ENCODE measurements at regions not wholly inside any gene's neighbourhood (a gene's known extent, or its start where the extent isn't known, plus 50 kb on each side); places are given as distances from the start of the nearest gene placed in this dataset.

- no peak overlapping the region for H3K27ac Mint-ChIP-seq
- H3K36me3 Mint-ChIP-seq, result no peaks in the 10 kb centered on the region
- H3K9me3 Mint-ChIP-seq, result no peaks in the 10 kb centered on the region
- H3K27me3 Mint-ChIP-seq (ENCODE audit: low read depth), result no peaks in the 10 kb centered on the region
- TF ChIP-seq CTCF (IDR thresholded peaks at IDR 0.05; ENCODE audit: unreplicated experiment), result no peak
- no peaks in the 10 kb centered on the region for H3K4me1 Mint-ChIP-seq
- no peak for DNase-seq (ENCODE audit: low spot score in 2 of 2, unreplicated experiment in 2 of 2)
- H3K4me3 Mint-ChIP-seq, result no peak overlapping the region
Observed at GRCh38 chr4:60926624-60927023, 273.5 kb upstream of the ADGRL3 start.

- Mint-ChIP-seq H3K27ac (no peak overlapping the region), H3K36me3 (no peaks in the 10 kb centered on the region), H3K4me1 (peaks cover 11% of the 10 kb centered on the region), H3K4me3 (no peak overlapping the region), H3K9me3 (no peaks in the 10 kb centered on the region), H3K27me3 (ENCODE audit: low read depth) (no peaks in the 10 kb centered on the region)
- no peak for TF ChIP-seq CTCF (IDR thresholded peaks at IDR 0.05; ENCODE audit: unreplicated experiment)
- DNase-seq (ENCODE audit: low spot score in 2 of 2, unreplicated experiment in 2 of 2), result no peak
Observed at GRCh38 chr4:60930866-60931265, 269.3 kb upstream of the ADGRL3 start.

DNA sequence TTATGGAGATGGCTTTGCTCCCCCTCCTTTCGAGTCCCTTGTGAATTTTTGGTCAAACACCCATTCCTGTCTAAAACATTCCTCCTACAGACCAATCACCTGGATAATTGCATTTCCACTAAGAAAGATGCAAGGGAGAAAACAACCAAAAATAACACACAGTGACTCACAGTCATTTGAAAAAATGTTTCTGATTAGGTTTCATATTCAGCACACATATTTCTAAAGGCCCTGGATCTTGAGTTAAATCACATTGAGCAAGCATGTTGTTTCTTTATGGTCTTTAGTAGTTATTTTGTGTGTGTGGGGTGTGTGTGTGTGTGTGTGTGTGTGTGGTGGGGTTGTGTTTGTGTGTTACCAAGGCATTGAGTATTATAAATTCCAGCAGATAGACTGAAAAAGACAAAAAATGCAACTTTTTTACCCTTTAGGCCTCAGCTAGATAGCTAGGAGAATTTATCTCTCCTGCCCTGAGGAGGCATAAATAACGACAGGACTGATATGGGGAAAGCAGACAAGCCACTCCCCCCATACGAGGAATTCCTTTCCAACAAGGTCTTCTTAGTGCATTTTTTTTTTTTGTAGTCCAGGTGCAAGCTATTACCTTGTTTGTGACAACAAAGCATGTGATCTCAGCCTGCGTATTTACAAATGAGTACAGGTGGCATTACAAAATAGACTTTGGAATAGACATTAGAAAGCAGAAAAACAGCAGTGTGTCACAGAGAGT is 265.4 kb upstream of the ADGRL3 start:
- peak overlapping the region; percentile 92 for H3K27ac Mint-ChIP-seq
- no peak overlapping the region for H3K4me3 Mint-ChIP-seq
- H3K36me3 Mint-ChIP-seq, result no peaks in the 10 kb centered on the region
- H3K4me1 Mint-ChIP-seq, result peaks cover 11% of the 10 kb centered on the region
- no peaks in the 10 kb centered on the region for H3K9me3 Mint-ChIP-seq
- no peak for DNase-seq (ENCODE audit: low spot score in 2 of 2, unreplicated experiment in 2 of 2)
- no peaks in the 10 kb centered on the region for H3K27me3 Mint-ChIP-seq (ENCODE audit: low read depth)
- no peak for TF ChIP-seq CTCF (IDR thresholded peaks at IDR 0.05; ENCODE audit: unreplicated experiment)

DNA sequence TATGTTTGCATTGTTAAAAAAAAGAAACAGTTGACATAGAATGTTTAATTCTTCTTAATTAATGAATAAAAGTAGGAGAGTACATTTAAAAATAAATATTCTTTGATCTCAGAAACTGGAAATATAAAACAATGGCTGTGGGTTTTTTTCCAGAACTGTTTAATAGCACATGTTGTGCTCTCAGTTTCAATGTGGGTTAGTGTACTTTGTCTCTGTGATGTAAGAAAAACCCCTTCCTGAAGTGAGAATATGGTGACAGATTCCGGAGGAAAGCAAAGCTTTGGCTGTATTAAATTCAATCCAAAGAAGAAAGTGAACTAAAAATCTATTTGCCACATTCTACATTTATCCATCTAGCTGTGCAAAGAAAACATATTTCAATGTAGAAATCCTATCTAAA is 261.9 kb upstream of the ADGRL3 start:
- no peak for TF ChIP-seq CTCF (IDR thresholded peaks at IDR 0.05; ENCODE audit: unreplicated experiment)
- Mint-ChIP-seq H3K27me3 (ENCODE audit: low read depth) (no peaks in the 10 kb centered on the region), H3K4me3 (no peak overlapping the region), H3K27ac (no peak overlapping the region), H3K4me1 (peaks cover 11% of the 10 kb centered on the region), H3K9me3 (no peaks in the 10 kb centered on the region), H3K36me3 (no peaks in the 10 kb centered on the region)
- DNase-seq (ENCODE audit: low spot score in 2 of 2, unreplicated experiment in 2 of 2), result no peak

DNA sequence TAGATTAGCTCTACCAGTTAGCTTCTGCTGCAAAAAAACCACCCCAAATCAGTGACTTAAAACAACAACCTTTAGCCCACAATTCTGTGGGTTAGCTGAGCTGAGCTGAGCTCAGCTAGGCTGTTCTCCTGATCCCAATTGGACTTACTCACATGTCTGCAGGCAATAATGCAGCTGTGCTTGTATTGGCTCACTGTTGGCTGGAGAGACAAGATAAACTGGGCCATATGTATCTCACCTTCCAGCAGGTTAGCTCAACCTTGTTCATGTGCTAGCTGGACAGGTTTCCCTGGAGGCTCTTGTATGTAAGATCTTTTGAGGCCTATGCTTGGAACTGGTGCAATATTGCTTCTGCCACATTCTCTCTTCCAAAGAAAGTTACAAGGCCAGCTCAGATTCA is 261.5 kb upstream of the ADGRL3 start:
- H3K36me3 Mint-ChIP-seq, result no peaks in the 10 kb centered on the region
- H3K9me3 Mint-ChIP-seq, result no peaks in the 10 kb centered on the region
- H3K4me1 Mint-ChIP-seq, result peaks cover 11% of the 10 kb centered on the region
- no peak for DNase-seq (ENCODE audit: low spot score in 2 of 2, unreplicated experiment in 2 of 2)
- no peak for TF ChIP-seq CTCF (IDR thresholded peaks at IDR 0.05; ENCODE audit: unreplicated experiment)
- no peak overlapping the region for H3K27ac Mint-ChIP-seq
- H3K4me3 Mint-ChIP-seq, result no peak overlapping the region
- H3K27me3 Mint-ChIP-seq (ENCODE audit: low read depth), result no peaks in the 10 kb centered on the region

DNA sequence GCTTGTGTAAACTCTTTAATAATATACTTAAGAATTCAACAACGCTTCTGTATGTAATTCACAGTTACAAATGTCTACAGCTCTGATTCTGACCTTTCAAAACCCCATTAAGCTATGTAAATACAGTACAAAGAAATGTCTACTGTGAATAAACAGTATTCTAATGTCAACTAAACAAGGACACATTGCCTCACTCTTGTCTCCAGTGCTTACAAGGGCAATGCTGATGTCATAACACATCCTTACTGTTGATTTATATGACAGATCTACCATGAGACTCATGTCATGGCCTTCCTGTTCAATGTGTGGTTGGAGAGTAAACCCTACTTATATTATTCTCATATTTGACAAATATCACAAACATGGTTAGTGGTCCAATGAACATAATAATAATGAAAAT is 256.1 kb upstream of the ADGRL3 start:
- Mint-ChIP-seq H3K9me3 (peaks cover 19% of the 10 kb centered on the region), H3K27me3 (ENCODE audit: low read depth) (no peaks in the 10 kb centered on the region)

More for the DNA sequence above, 256.1 kb upstream of the ADGRL3 start:
- no peak overlapping the region for H3K4me3 Mint-ChIP-seq
- H3K27ac Mint-ChIP-seq, result no peak overlapping the region
- H3K36me3 Mint-ChIP-seq, result no peaks in the 10 kb centered on the region
- no peaks in the 10 kb centered on the region for H3K4me1 Mint-ChIP-seq
- no peak for DNase-seq (ENCODE audit: low spot score in 2 of 2, unreplicated experiment in 2 of 2)
- TF ChIP-seq CTCF (IDR thresholded peaks at IDR 0.05; ENCODE audit: unreplicated experiment), result no peak

Data from mesothelial cell of epicardium (in vitro differentiated cells).